GM18858 (cell line): ENCODE measurements at regions not wholly inside any gene's neighbourhood (a gene's known extent, or its start where the extent isn't known, plus 50 kb on each side); places are given as distances from the start of the nearest gene placed in this dataset.
"Not testable (repeated sequence)": the region's sequence is repeated elsewhere in the genome, so short reads cannot be mapped to it uniquely, and the experiment has no call there.

Source experiments
- ATAC-seq: cut with Tn5 transposase; IDR thresholded peaks from one replicate; pipeline ENCODE4 v1.9.1; 2021; ENCODE audit not compliant: unreplicated experiment

DNA sequence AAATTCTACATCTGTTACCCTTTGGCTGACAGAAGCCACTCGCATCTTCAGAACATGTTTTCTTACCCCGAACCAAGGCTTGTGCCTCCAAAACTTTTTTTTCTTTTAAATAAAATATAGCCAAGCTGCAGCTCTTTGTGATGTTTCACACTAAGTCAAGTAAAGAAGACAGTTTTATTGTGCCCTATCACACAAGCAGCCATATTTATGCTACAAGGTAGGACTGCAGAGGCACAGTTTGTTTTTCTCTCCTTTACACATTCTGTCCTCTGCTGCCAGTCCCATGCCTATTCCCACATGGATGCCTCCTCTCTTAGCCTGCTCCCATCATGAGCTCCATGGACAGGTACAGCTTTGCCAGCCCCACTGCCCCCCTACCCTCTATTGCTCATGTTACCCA, 219.6 kb upstream of the THUMPD2 start:
- ATAC-seq = no peak

DNA sequence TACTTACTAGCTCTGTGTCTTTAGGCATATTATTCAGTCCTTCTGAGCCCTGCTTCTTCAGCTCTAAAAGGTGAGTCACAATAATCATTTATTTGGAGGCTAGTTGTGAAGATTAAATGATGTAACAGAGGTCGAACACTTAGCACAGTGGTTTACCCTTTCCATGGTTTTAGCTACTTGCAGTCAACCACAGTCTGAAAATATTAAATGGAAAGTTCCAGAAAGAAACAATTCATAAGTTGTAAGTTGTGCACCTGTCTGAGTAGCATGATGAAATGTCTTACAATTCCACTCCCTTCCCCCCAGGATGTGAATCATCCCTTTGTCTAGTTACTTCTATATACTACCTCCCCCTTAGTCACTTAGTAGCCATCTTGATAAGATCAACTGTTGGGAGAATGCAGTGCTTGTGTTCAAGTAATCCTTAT, 217.6 kb upstream of the THUMPD2 start:
- no peak for ATAC-seq

GRCh38 chr2:39995005-39995737, 216.1 kb upstream of the THUMPD2 start:
- no peak for ATAC-seq

GRCh38 chr2:39994151-39994550, 215.1 kb upstream of the THUMPD2 start:
- no peak for ATAC-seq

DNA sequence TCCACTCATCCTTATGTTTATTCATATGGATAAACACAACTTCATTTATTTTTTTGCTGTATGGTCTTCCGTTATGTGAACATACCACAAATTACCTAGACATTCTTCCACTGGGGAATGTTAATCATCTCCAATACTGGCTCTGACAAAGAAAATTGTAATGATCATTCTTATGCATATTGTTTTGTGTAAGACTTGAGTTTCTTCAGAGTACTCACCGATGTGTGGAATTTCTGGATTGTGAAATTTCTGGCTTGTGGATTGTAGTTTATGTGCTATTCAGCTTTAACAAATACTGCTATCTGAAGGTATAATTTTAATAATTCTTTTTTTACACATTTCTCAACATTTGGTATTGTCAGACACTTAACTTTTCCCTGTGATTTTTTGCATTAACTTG, 212.2 kb upstream of the THUMPD2 start:
- no peak for ATAC-seq

GRCh38 chr2:39990335-39990900, 211.4 kb upstream of the THUMPD2 start:
- no peak for ATAC-seq

DNA sequence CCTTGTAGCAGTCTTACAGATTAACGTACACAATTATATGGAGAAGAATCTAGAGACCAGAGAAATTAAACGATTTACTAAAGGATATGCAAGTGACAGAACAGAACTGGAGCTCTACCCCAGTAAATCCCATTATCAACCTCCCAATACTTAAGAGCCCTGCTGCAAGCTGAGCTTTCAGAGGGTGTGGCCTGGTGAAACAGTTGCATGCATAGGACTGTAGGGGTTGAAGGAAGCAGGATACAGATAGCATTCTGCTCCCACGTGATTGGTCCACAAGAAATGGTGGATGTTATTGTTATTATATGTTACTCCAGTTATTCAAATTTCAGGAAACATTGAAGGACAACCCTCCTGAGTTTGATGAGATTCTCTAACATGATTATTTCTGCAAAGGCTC, 210.8 kb upstream of the THUMPD2 start:
- ATAC-seq = no peak

DNA sequence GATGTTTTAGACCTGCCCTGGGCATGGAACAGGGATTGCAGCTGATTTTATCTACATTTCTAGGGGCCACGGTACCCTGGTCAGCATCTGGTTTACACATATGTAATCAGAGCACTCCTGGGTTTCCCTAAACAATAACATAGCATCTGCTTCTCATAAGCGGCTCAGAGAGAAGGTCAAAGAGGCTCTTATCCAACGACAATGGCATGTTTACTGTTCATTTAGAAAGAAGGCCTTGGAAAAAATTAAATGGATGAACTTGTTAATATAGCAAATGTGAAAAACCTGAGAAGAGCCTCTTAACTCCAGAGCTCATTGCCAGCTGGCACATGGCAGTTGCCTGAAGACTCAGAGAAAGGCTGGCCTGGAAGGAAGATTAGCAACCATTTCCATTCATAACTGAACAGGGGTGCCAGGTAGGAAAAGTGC, 202.8 kb upstream of the THUMPD2 start:
- ATAC-seq = no peak

- no peak for ATAC-seq
These were observed 196.5 kb upstream of the THUMPD2 start for GRCh38 chr2:39975476-39976020.

- ATAC-seq = no peak
These were observed 189.0 kb upstream of the THUMPD2 start for GRCh38 chr2:39968037-39968436.

DNA sequence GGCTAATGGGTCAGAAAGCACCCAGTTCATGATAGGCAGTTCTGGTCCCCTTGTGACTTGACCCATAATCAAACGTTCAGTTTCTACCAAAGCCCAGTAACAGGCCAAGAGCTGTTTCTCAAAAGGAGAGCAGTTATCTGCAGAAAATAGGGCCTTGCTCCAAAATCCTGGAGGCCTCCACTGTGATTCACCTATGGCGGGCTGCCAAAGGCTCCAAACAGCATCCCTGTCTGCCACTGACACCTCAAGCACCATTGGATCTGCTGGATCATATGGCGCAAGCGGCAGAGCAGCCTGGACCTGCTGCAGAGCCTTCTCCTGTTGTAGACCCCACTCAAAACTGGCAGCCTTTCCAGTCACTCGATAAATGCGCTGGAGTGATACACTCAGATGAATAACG, 181.6 kb upstream of the THUMPD2 start:
- ATAC-seq = not testable (repeated sequence)

DNA sequence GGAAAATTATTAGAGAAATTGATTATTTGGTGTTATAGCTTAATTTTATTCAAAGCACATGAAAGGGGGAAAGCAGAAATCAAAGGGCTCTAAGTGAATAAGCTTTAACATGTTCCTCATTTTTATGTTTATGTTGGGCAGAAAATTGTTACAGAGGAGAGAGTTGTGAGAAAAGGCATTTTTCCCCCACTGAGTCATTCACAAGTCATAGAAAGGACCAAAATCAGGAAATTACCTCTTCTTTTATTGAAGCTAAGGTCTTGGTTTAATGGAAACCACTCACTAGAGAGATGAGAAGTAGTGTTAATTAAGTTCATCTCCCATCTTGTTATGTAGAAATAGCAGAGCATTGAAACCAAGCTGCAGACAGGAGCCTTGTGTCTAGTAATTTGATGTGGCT, 175.3 kb upstream of the THUMPD2 start:
- ATAC-seq = no peak

GRCh38 chr2:39949131-39949530, 170.1 kb upstream of the THUMPD2 start:
- ATAC-seq = no peak

- no peak for ATAC-seq
These were observed 169.1 kb upstream of the THUMPD2 start for GRCh38 chr2:39948016-39948719.

DNA sequence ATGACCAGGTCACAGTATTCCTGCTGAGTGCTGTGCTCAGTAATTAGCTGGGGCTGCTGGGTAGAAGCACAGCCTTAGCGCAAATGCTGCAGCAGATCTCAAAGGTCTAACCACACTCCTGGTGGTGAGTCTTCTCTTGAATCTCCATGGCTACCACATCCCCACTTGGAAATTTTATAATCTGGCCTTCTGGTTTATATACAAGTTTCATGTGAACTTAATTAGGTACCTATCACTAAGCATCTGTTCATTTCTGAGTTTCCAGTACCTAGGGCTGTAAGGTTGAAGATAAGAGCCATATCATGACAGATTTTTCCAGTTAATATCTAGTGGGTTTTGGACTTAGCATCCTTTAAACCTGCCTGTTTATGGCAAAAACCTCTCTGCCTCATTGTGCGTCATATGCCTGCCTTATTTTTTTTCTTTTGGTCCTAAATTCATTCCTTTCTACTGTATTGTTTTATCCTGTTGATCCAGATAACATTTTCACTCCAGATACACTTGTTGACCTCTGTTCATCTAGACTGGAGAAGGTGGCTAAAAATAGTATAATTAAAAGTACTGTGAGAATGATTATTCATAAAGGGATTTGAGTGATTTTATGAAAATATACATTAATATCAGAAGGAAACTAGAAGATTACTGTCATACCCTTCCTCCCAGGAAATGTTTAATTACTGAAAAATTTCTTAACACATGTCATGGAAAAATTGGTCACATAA, 168.4 kb upstream of the THUMPD2 start:
- no peak for ATAC-seq

GRCh38 chr2:39942950-39943349, 163.9 kb upstream of the THUMPD2 start:
- no peak for ATAC-seq

- ATAC-seq = no peak
These were observed 159.2 kb upstream of the THUMPD2 start for GRCh38 chr2:39938035-39938835.

DNA sequence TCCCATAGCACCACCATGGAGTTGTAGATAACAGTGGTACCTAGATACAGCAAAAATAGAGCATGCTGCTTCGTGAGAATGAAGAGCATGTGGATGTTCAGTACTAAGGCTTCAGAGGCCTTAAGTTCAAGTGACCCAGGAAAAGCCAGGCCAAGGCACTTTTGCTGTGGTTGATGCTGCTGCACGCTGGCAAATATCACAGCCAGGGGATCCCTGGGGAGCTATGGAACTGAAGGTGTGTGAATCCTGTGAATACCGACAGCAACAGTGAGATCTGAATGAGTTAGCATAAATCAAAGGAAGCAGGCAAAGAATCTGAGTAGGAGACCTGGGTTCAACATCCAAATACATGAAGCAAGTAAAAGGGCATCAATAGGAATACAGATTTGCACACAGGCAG, 158.6 kb upstream of the THUMPD2 start:
- ATAC-seq = no peak

DNA sequence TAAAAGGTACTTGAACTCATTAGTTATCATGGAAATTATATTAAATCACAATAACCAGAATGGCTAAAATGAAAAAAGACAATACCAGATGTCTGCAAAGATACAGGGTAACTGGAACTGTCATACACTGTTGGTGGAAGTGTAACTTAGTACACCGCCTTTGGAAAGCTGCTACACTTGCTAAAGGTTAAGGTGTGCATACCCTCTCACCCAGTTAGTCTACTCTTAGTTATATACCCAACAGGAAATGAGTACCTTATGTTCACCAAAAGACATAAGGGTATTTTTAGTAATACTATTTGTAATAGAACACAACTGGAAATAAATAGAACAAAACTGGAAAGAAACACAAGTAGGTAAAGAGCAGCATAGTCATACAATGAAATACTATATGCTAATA, 155.8 kb upstream of the THUMPD2 start:
- ATAC-seq = no peak

DNA sequence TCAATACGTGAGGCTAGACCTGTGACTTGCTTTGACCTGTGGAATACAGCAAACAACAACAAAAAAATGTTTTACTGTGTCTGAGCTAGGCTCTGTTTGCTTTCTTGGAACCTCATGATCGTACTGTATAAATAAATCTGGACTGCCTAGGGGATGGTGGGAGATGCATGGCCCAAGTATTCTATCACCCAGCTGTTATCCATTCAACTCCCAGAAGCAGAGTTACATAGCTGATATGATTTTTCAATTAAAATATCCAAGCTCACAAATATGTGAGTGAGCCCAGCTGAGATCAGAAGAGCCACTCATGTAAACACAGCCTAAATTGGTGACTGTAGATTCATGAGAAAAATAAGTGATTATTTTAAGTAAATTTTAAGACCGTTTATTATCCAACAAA, 154.1 kb upstream of the THUMPD2 start:
- no peak for ATAC-seq

- ATAC-seq = no peak
These were observed 153.1 kb upstream of the THUMPD2 start for GRCh38 chr2:39932198-39932597.
